ENCODE measurements at regions not wholly inside any gene's neighbourhood (a gene's known extent, or its start where the extent isn't known, plus 50 kb on each side); places are given as distances from the start of the nearest gene placed in this dataset.

DNA sequence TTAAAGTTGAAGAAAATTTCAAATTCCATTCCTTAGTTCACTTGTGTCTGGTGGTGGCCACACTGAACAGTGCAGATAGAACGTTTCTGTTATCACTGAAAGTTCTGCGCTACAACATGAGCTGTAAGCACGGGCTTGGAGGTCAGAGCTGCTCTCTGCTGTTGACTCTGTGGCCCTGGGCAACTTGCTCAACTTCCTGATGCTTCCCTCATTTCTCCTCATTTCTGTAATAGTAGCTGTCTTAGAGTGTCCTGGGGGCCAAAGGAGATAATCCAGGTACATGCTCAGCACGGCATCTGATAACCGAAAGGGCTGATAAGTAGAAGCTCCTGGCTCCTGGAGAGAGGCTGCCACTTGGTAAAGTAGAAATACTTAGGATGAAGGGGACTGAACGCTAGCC is 92.3 kb upstream of the DUSP5 start:
- no peak overlapping the region for H3K4me3 Mint-ChIP-seq (ENCODE audit: unreplicated experiment)
- H3K27me3 Mint-ChIP-seq (ENCODE audit: unreplicated experiment), result peaks cover 15% of the 10 kb centered on the region
- TF ChIP-seq, protein P1, sequence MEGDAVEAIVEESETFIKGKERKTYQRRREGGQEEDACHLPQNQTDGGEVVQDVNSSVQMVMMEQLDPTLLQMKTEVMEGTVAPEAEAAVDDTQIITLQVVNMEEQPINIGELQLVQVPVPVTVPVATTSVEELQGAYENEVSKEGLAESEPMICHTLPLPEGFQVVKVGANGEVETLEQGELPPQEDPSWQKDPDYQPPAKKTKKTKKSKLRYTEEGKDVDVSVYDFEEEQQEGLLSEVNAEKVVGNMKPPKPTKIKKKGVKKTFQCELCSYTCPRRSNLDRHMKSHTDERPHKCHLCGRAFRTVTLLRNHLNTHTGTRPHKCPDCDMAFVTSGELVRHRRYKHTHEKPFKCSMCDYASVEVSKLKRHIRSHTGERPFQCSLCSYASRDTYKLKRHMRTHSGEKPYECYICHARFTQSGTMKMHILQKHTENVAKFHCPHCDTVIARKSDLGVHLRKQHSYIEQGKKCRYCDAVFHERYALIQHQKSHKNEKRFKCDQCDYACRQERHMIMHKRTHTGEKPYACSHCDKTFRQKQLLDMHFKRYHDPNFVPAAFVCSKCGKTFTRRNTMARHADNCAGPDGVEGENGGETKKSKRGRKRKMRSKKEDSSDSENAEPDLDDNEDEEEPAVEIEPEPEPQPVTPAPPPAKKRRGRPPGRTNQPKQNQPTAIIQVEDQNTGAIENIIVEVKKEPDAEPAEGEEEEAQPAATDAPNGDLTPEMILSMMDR (IDR thresholded peaks at IDR 0.05; ENCODE audit: unreplicated experiment), result no peak
- H3K4me1 Mint-ChIP-seq (ENCODE audit: unreplicated experiment), result peaks cover 46% of the 10 kb centered on the region
- no peak for DNase-seq (ENCODE audit: low spot score)
- peaks cover 3% of the 10 kb centered on the region for H3K36me3 Mint-ChIP-seq (ENCODE audit: low read depth, unreplicated experiment)
- H3K9me3 Mint-ChIP-seq (ENCODE audit: unreplicated experiment), result no peaks in the 10 kb centered on the region
- no peak overlapping the region for H3K27ac Mint-ChIP-seq (ENCODE audit: unreplicated experiment)

DNA sequence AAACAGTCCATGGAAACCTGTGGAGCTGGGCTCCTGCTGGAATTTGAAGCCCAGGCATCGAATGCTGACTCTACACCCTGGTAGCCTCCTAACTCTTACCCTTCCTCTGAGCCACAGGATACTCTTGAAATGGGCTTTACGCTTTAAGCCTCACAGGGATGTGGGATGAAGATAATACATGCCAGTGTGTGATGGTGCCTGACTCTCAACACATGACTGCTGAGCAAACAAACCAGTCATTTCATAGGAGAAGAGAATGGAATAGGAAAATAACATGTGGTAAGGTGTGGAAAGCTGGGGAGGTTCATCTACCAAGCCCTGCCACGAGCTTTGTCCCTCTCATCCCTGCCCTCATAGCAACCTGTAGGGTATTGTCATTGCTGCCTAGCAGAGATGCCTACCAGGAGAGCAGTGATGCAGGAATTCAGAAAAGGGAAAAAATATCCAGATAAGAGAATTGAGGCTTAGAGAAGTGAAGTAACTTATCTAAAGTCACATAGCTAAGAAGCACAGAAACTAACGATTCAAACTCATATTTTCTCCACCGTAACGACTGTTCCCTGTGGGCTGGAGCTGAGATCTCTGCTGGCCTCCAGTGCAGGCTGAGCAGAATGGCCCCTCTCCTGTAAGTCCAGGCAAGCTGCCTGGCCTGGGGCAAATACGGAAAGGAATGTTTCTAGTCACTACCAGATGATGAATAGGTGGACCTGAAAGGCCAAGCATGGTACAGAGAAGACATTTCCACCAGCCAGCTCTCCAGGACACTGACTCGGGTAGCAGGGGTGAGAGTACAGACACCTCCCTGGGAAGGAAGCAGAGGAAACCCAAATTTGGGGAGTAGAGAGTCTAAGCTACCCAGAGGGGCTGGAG is 90.2 kb upstream of the DUSP5 start:
- peaks cover 36% of the 10 kb centered on the region for H3K4me1 Mint-ChIP-seq (ENCODE audit: unreplicated experiment)
- H3K36me3 Mint-ChIP-seq (ENCODE audit: low read depth, unreplicated experiment), result peaks cover 3% of the 10 kb centered on the region
- TF ChIP-seq, protein P1 (IDR thresholded peaks at IDR 0.05; ENCODE audit: unreplicated experiment), result no peak
- H3K27ac Mint-ChIP-seq (ENCODE audit: unreplicated experiment), result peak overlapping the region; percentile 36
- peaks cover 16% of the 10 kb centered on the region for H3K27me3 Mint-ChIP-seq (ENCODE audit: unreplicated experiment)
- no peak overlapping the region for H3K4me3 Mint-ChIP-seq (ENCODE audit: unreplicated experiment)
- DNase-seq (ENCODE audit: low spot score), result no peak
- H3K9me3 Mint-ChIP-seq (ENCODE audit: unreplicated experiment), result no peaks in the 10 kb centered on the region

DNA sequence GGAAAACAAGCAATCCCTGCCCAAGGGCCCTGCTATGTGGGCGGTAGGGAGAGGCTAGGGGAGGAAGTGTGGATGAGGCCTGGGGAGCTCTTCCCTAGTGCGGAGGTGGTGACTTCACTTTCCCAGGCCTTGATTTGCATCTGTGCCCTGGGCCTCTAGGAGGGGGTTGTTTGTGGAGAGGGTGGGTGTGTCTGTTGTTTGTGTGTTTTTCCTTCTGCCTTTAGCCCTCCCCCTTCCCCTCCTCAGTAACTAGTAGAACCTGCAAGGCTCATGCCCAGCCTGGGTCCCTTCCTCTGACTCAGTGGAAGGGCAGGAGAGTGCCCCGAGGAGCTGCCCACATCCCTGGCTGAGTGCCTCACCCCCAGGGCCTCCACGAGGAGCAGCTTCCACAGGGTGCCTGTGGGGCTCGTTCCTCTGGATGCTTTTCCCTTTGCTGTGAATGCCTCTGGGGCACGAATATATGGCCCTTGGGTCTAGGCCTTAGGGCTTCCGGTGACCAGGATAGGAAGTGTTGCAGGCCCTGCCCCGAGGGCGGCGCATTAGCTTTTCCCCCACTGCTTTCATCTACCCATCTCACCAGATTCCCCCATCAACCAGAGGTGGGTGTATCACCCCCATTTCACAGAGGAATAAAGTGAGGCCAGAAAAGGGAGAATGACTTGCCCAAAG is 89.4 kb upstream of the DUSP5 start:
- peaks cover 36% of the 10 kb centered on the region for H3K4me1 Mint-ChIP-seq (ENCODE audit: unreplicated experiment)
- H3K9me3 Mint-ChIP-seq (ENCODE audit: unreplicated experiment), result no peaks in the 10 kb centered on the region
- peaks cover 3% of the 10 kb centered on the region for H3K36me3 Mint-ChIP-seq (ENCODE audit: low read depth, unreplicated experiment)
- no peak for DNase-seq (ENCODE audit: low spot score)
- H3K27ac Mint-ChIP-seq (ENCODE audit: unreplicated experiment), result no peak overlapping the region
- no peak overlapping the region for H3K4me3 Mint-ChIP-seq (ENCODE audit: unreplicated experiment)
- TF ChIP-seq, protein P1 (IDR thresholded peaks at IDR 0.05; ENCODE audit: unreplicated experiment), result no peak
- H3K27me3 Mint-ChIP-seq (ENCODE audit: unreplicated experiment), result peaks cover 16% of the 10 kb centered on the region

DNA sequence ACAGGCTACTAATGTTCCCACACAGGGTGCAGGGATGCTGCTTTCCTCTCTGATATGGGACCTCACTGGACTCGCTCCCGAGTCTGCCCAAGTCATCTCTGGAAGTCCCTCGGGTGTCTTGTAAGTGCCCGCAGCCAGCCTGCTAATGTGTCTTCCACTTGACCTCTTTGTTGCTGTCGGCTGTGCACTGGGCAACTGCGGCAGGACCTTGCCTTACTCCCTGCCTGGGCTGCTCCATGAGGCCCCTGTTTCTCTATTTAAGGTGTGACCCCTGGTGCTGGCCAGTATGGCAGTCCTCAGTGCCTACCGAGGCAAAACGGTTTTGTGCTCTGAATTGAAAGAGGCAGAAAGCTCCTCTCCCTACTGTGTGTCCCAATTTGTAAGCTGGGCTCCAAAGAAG is 88.8 kb upstream of the DUSP5 start:
- no peak overlapping the region for H3K4me3 Mint-ChIP-seq (ENCODE audit: unreplicated experiment)
- peaks cover 37% of the 10 kb centered on the region for H3K4me1 Mint-ChIP-seq (ENCODE audit: unreplicated experiment)
- H3K36me3 Mint-ChIP-seq (ENCODE audit: low read depth, unreplicated experiment), result peaks cover 3% of the 10 kb centered on the region
- TF ChIP-seq, protein P1 (IDR thresholded peaks at IDR 0.05; ENCODE audit: unreplicated experiment), result no peak
- H3K27ac Mint-ChIP-seq (ENCODE audit: unreplicated experiment), result no peak overlapping the region
- H3K27me3 Mint-ChIP-seq (ENCODE audit: unreplicated experiment), result peaks cover 16% of the 10 kb centered on the region
- H3K9me3 Mint-ChIP-seq (ENCODE audit: unreplicated experiment), result no peaks in the 10 kb centered on the region
- no peak for DNase-seq (ENCODE audit: low spot score)

DNA sequence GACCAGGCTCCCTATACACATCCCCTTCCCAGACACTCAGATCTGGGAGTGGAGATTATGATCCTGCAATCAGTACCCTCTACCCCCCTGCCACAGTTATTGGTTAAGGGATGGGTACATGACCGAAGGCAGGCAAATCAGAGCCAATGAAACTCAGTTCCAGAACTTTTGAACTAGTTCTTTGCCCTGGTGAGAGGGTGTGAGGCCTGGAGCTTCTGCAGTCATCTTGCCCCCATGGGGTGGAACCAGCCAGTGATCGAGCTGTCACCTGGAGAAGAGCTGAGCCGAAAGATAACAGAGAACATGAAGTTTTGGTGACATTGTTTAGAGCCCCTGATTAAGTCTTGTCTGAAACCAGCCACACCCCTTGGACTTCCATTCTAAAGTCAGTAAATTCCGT is 88.2 kb upstream of the DUSP5 start:
- DNase-seq (ENCODE audit: low spot score), result no peak
- peaks cover 3% of the 10 kb centered on the region for H3K36me3 Mint-ChIP-seq (ENCODE audit: low read depth, unreplicated experiment)
- H3K4me1 Mint-ChIP-seq (ENCODE audit: unreplicated experiment), result peaks cover 41% of the 10 kb centered on the region
- TF ChIP-seq, protein P1 (IDR thresholded peaks at IDR 0.05; ENCODE audit: unreplicated experiment), result no peak
- no peak overlapping the region for H3K27ac Mint-ChIP-seq (ENCODE audit: unreplicated experiment)
- no peak overlapping the region for H3K4me3 Mint-ChIP-seq (ENCODE audit: unreplicated experiment)
- H3K27me3 Mint-ChIP-seq (ENCODE audit: unreplicated experiment), result peaks cover 13% of the 10 kb centered on the region
- H3K9me3 Mint-ChIP-seq (ENCODE audit: unreplicated experiment), result no peaks in the 10 kb centered on the region
